K562 (cell line): ENCODE measurements at regions not wholly inside any gene's neighbourhood (a gene's known extent, or its start where the extent isn't known, plus 50 kb on each side); places are given as distances from the start of the nearest gene placed in this dataset.
A peak's percentile ranks its signal among the peaks of the same experiment; 100 is the strongest.

Source experiments
- ATAC-seq: fragments of 200-7000 bp; cut with Tn5 transposase; 3 replicates; pipeline ENCODE4 v1.9.1; 2020; ENCODE audit warnings: moderate library complexity
- BruUV-seq: library from RNA; stranded (reverse); fragments of 400-500 nt; replicated peaks from 2 replicates; lab custom pipeline; 2021; lab: Mats Ljungman, UMichigan
- CTCF ChIA-PET: fragments of 300-600 bp; formaldehyde crosslinking; extraction: SDS; loops from one replicate; lab custom pipeline; 2021; ENCODE audit warnings: low intra/inter-chr PET ratio; lab: Yijun Ruan, JAX
- POLR2A ChIA-PET: fragments of 300-600, 350-650 bp; sonication (Branson Sonifier 250); formaldehyde crosslinking; extraction: SDS; loops from one replicate; lab custom pipeline; 2021; ENCODE audit warnings: antibody characterized with exemption, inconsistent platforms; lab: Yijun Ruan, JAX
- DNase-seq, 4 experiments: peaks; one replicate each; pipeline versions ENCODE4 v3.0.0 to v3.0.0-alpha.2; 2011 to 2018; ENCODE audit warnings: low spot score in 3 of 4, mixed read lengths in 3 of 4; ENCODE audit errors: extremely low read depth in 1 of 4
- FAIRE-seq: peaks from 2 replicates; lab custom pipeline; 2011; peaks lifted over from hg19 to GRCh38; lab: Jason Lieb, UNC
- H2AFZ ChIP-seq: 2 replicates; pipeline ENCODE4 v1.6.0; 2011; ENCODE audit warnings: low read depth, low read length, control low read depth, inconsistent platforms
- H3K27ac ChIP-seq: fragments of 200-600 bp; 3 replicates; pipeline ENCODE4 v1.8.0; 2011; ENCODE audit warnings: low read depth, mild to moderate bottlenecking, control low read depth, inconsistent platforms, low read length, moderate library complexity, mixed read lengths; ENCODE audit errors: extremely low read depth
- H3K27me3 ChIP-seq, 2 experiments: fragments of 300-600 bp in 1 of 2; 2 replicates in 1 of 2; 3 replicates in 1 of 2; pipeline versions ENCODE4 v1.6.0 to v1.8.0; 2011; ENCODE audit warnings: inconsistent platforms in 2 of 2, low read length in 2 of 2, mild to moderate bottlenecking in 1 of 2, mixed read lengths in 1 of 2, moderate library complexity in 1 of 2; ENCODE audit not compliant: control insufficient read depth in 2 of 2, insufficient read depth in 2 of 2
- H3K36me3 ChIP-seq: fragments of 300-600 bp; 3 replicates; pipeline ENCODE4 v1.8.0; 2011; ENCODE audit warnings: mild to moderate bottlenecking, low read length, inconsistent platforms; ENCODE audit not compliant: control insufficient read depth, insufficient read depth
- H3K4me1 ChIP-seq, 2 experiments: fragments of 200-600 bp in 1 of 2; replicated peaks in 1 of 2; 2 replicates in 1 of 2; 3 replicates in 1 of 2; pipeline versions ENCODE4 v1.5.1 to v1.8.0; 2011; ENCODE audit warnings: inconsistent platforms in 2 of 2, low read length in 2 of 2, mild to moderate bottlenecking in 1 of 2, mixed read lengths in 1 of 2, moderate library complexity in 1 of 2; ENCODE audit not compliant: control insufficient read depth in 2 of 2, insufficient read depth in 2 of 2
- H3K4me2 ChIP-seq: 2 replicates; pipeline ENCODE4 v1.6.1; 2011; ENCODE audit warnings: low read length, control low read depth, inconsistent platforms, mixed read lengths; ENCODE audit not compliant: insufficient read depth
- H3K4me3 ChIP-seq: fragments of 200-600 bp; sonication (generic), shearing (Covaris generic); 2 replicates; pipeline ENCODE4 v1.5.1; 2016; ENCODE audit warnings: control low read depth, inconsistent platforms
- H3K79me2 ChIP-seq: fragments of 200-600 bp; 3 replicates; pipeline ENCODE4 v1.8.0; 2011; ENCODE audit warnings: low read length, inconsistent platforms; ENCODE audit not compliant: control insufficient read depth, insufficient read depth
- H3K9ac ChIP-seq, 2 experiments: 2 replicates each; pipeline versions ENCODE4 v1.6.0 to v1.6.1; 2011; ENCODE audit warnings: low read depth in 2 of 2, low read length in 2 of 2, control low read depth in 1 of 2, inconsistent platforms in 1 of 2, mild to moderate bottlenecking in 1 of 2, mixed read lengths in 1 of 2; ENCODE audit not compliant: insufficient read depth in 1 of 2
- H3K9me1 ChIP-seq: one replicate; pipeline ENCODE4 v1.6.0; 2011; ENCODE audit warnings: inconsistent platforms, mild to moderate bottlenecking, low read length, moderate library complexity; ENCODE audit not compliant: control insufficient read depth, insufficient read depth
- H3K9me3 ChIP-seq: replicated peaks from 2 replicates; pipeline ENCODE4 v1.5.1; 2011; ENCODE audit warnings: low read depth, low read length, inconsistent platforms; ENCODE audit not compliant: control insufficient read depth, insufficient read depth
- H4K20me1 ChIP-seq: replicated peaks from 2 replicates; pipeline ENCODE4 v1.6.1; 2011; ENCODE audit warnings: low read length, inconsistent platforms, mixed read lengths; ENCODE audit not compliant: control insufficient read depth, insufficient read depth
- PPARD ChIP-seq: fragments of 250-450 bp; sonication (Bioruptor Pico); IDR thresholded peaks from 2 replicates; pipeline ENCODE4 v1.8.0; 2022; ENCODE audit warnings: inconsistent platforms, mild to moderate bottlenecking, moderate library complexity
- WGBS: fragments of 100-300 bp; shearing (Covaris generic); methylation state at CpG from one replicate; pipeline ENCODE4 v1.1.6; 2016; ENCODE audit warnings: low coverage, mixed read lengths; ENCODE audit not compliant: insufficient coverage; ENCODE audit errors: missing lambda C conversion rate; 5-methylcytosine and 5-hydroxymethylcytosine counted together
- in situ Hi-C: fragments of 300-500 bp; cut with MboI; formaldehyde crosslinking; loops from 4 replicates; pipeline ENCODE4 v1.15.0; 2018; ENCODE audit warnings: inconsistent platforms, mixed read lengths
- intact Hi-C: fragments of 100-400 bp; cut with micrococcal nuclease; formaldehyde crosslinking; loops from 2 replicates; pipeline ENCODE4 v1.14.2; 2022
- TF ChIP-seq, protein P1 (sequence below): fragments of 450-650 bp; formaldehyde crosslinking; IDR thresholded peaks from 2 replicates; pipeline ENCODE4 v1.4.0; 2022; ENCODE audit warnings: missing genetic modification characterization
- TF ChIP-seq, protein P2 (sequence below): fragments of 450-650 bp; formaldehyde crosslinking; IDR thresholded peaks from 2 replicates; pipeline ENCODE4 v1.4.0; 2022; ENCODE audit warnings: missing genetic modification characterization
- TF ChIP-seq, protein P3 (sequence below): fragments of 450-650 bp; formaldehyde crosslinking; conservative IDR thresholded peaks from 2 replicates; pipeline ENCODE4 v1.4.0; 2022; ENCODE audit warnings: mild to moderate bottlenecking, missing genetic modification characterization

- FAIRE-seq = no peak
- no peaks in the 10 kb centered on the region for H3K79me2 ChIP-seq
- no peak for TF ChIP-seq PPARD (CRISPR knock-in tag)
- TF ChIP-seq, protein P1, sequence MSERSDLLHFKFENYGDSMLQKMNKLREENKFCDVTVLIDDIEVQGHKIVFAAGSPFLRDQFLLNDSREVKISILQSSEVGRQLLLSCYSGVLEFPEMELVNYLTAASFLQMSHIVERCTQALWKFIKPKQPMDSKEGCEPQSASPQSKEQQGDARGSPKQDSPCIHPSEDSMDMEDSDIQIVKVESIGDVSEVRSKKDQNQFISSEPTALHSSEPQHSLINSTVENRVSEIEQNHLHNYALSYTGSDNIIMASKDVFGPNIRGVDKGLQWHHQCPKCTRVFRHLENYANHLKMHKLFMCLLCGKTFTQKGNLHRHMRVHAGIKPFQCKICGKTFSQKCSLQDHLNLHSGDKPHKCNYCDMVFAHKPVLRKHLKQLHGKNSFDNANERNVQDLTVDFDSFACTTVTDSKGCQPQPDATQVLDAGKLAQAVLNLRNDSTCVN (CRISPR knock-in tag) = peak; percentile 50; the same call in 1 of the 2 replicates
- TF ChIP-seq, protein P2, sequence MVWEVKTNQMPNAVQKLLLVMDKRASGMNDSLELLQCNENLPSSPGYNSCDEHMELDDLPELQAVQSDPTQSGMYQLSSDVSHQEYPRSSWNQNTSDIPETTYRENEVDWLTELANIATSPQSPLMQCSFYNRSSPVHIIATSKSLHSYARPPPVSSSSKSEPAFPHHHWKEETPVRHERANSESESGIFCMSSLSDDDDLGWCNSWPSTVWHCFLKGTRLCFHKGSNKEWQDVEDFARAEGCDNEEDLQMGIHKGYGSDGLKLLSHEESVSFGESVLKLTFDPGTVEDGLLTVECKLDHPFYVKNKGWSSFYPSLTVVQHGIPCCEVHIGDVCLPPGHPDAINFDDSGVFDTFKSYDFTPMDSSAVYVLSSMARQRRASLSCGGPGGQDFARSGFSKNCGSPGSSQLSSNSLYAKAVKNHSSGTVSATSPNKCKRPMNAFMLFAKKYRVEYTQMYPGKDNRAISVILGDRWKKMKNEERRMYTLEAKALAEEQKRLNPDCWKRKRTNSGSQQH (CRISPR knock-in tag) = 0 out of 2 replicates have a peak, but pooled peaks have one; percentile 11
- TF ChIP-seq, protein P3, sequence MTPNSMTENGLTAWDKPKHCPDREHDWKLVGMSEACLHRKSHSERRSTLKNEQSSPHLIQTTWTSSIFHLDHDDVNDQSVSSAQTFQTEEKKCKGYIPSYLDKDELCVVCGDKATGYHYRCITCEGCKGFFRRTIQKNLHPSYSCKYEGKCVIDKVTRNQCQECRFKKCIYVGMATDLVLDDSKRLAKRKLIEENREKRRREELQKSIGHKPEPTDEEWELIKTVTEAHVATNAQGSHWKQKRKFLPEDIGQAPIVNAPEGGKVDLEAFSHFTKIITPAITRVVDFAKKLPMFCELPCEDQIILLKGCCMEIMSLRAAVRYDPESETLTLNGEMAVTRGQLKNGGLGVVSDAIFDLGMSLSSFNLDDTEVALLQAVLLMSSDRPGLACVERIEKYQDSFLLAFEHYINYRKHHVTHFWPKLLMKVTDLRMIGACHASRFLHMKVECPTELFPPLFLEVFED (CRISPR knock-in tag) = peak; percentile 79; the same call in 1 of the 2 replicates
- BruUV-seq = no TSS peak
- intact Hi-C loops = loop anchor here (5.0 kb wide), 1 partner anchor 103 kb away; the partner anchor contains the start of gene RUNX3
- no peak for ATAC-seq
- H3K4me2 ChIP-seq = no peak overlapping the region
- peaks cover 6% of the 10 kb centered on the region; the same call in 1 of the 2 replicates for H4K20me1 ChIP-seq
- no peaks in the 10 kb centered on the region for H3K36me3 ChIP-seq
- no peak overlapping the region for H3K4me3 ChIP-seq
- CTCF ChIA-PET = interaction anchor here (1.2 to 2.7 kb wide), 3 partner anchors 66 to 185 kb away, joined by 4 to 20 read pairs (median 20); no protein-coding TSS in a partner anchor
- no peaks in the 10 kb centered on the region for H3K9me3 ChIP-seq
- H3K9ac ChIP-seq = no peak overlapping the region
- H3K4me1 ChIP-seq = peaks cover 0 to 7% of the 10 kb centered on the region in 2 experiments; a peak in 2 of 5 replicates
- DNase-seq = no peak
- H2AFZ ChIP-seq = no peak overlapping the region
- in situ Hi-C loops = no loop called here
- H3K9me1 ChIP-seq = no peaks in the 10 kb centered on the region
- POLR2A ChIA-PET = no interaction called here
- WGBS = 0% methylated on average over 1 of the region's 1 CpG
- peaks cover 7 to 58% of the 10 kb centered on the region in 2 experiments for H3K27me3 ChIP-seq
- no peak overlapping the region for H3K27ac ChIP-seq
Measured at GRCh38 chr1:25035523-25036116, 105.5 kb upstream of the RUNX3 start.
